ENCODE measurements at regions not wholly inside any gene's neighbourhood (a gene's known extent, or its start where the extent isn't known, plus 50 kb on each side); places are given as distances from the start of the nearest gene placed in this dataset.

GRCh38 chr18:66813138-66813537 lies 209.2 kb upstream of the CDH19 start:
- Histone ChIP-seq H3K9ac (ENCODE audit: low read length) (no peak overlapping the region), H3K9me3 (ENCODE audit: control insufficient read depth, low read length) (no peaks in the 10 kb centered on the region), H3K36me3 (ENCODE audit: control insufficient read depth in 1 of 2, insufficient read depth in 2 of 2, low read depth in 1 of 2, low read length in 2 of 2) (no peaks in the 10 kb centered on the region), H3K4me3 (ENCODE audit: insufficient read depth in 1 of 2, low read depth in 1 of 2, low read length in 2 of 2) (no peak overlapping the region), H3K4ac (ENCODE audit: low read depth in 1 of 2, low read length in 2 of 2) (no peak overlapping the region), H3K18ac (ENCODE audit: low read depth in 1 of 2, low read length in 2 of 2) (no peak overlapping the region), H3K14ac (ENCODE audit: low read length in 2 of 2) (no peak overlapping the region), H2BK12ac (ENCODE audit: low read length in 2 of 2) (no peak overlapping the region), H3K27ac (ENCODE audit: low read length, poor library complexity, severe bottlenecking) (no peak overlapping the region), H3K79me1 (replicated peaks; ENCODE audit: low read length, poor library complexity, severe bottlenecking) (no peaks in the 10 kb centered on the region), H4K8ac (ENCODE audit: low read length) (no peak overlapping the region), H2AFZ (ENCODE audit: low read depth, low read length) (no peak overlapping the region), H2BK15ac (ENCODE audit: low read depth, poor library complexity, severe bottlenecking) (no peak overlapping the region), H3K4me2 (ENCODE audit: low read length, poor library complexity, severe bottlenecking) (no peak overlapping the region), H3K27me3 (ENCODE audit: control insufficient read depth in 1 of 2, insufficient read depth in 1 of 2, low read length in 2 of 2) (no peaks in the 10 kb centered on the region), H3K23ac (ENCODE audit: low read length in 2 of 2) (no peak overlapping the region), H2BK120ac (ENCODE audit: low read depth, low read length) (no peak overlapping the region), H2AK5ac (ENCODE audit: low read length, severe bottlenecking) (no peak overlapping the region), H2BK5ac (ENCODE audit: low read depth, low read length, poor library complexity, severe bottlenecking) (no peak overlapping the region), H4K91ac (ENCODE audit: low read length) (no peak overlapping the region), H3K4me1 (ENCODE audit: control insufficient read depth, insufficient read depth, low read depth, low read length) (no peaks in the 10 kb centered on the region)
- DNase-seq: no peak

GRCh38 chr18:66795051-66795450 lies 191.2 kb upstream of the CDH19 start:
- no peak overlapping the region for H2AFZ ChIP-seq (ENCODE audit: low read depth, low read length)
- H3K27me3 ChIP-seq (ENCODE audit: control insufficient read depth in 1 of 2, insufficient read depth in 1 of 2, low read length in 2 of 2): no peaks in the 10 kb centered on the region
- no peak overlapping the region for H3K23ac ChIP-seq (ENCODE audit: low read length in 2 of 2)
- H3K4me2 ChIP-seq (ENCODE audit: low read length, poor library complexity, severe bottlenecking): no peak overlapping the region
- H2AK5ac ChIP-seq (ENCODE audit: low read length, severe bottlenecking): no peak overlapping the region
- no peak overlapping the region for H4K91ac ChIP-seq (ENCODE audit: low read length)
- no peaks in the 10 kb centered on the region for H3K36me3 ChIP-seq (ENCODE audit: control insufficient read depth in 1 of 2, insufficient read depth in 2 of 2, low read depth in 1 of 2, low read length in 2 of 2)
- H3K79me1 ChIP-seq (replicated peaks; ENCODE audit: low read length, poor library complexity, severe bottlenecking): no peaks in the 10 kb centered on the region
- no peak overlapping the region for H2BK120ac ChIP-seq (ENCODE audit: low read depth, low read length)
- no peak overlapping the region for H2BK15ac ChIP-seq (ENCODE audit: low read depth, poor library complexity, severe bottlenecking)
- H3K4ac ChIP-seq (ENCODE audit: low read depth in 1 of 2, low read length in 2 of 2): no peak overlapping the region
- H3K18ac ChIP-seq (ENCODE audit: low read depth in 1 of 2, low read length in 2 of 2): no peak overlapping the region
- H3K4me3 ChIP-seq (ENCODE audit: insufficient read depth in 1 of 2, low read depth in 1 of 2, low read length in 2 of 2): no peak overlapping the region
- 36% methylated on average over 1 of the region's 3 CpGs for WGBS
- H3K9ac ChIP-seq (ENCODE audit: low read length): no peak overlapping the region
- H2BK12ac ChIP-seq (ENCODE audit: low read length in 2 of 2): no peak overlapping the region
- H3K4me1 ChIP-seq (ENCODE audit: control insufficient read depth, insufficient read depth, low read depth, low read length): no peaks in the 10 kb centered on the region
- no peak overlapping the region for H3K14ac ChIP-seq (ENCODE audit: low read length in 2 of 2)
- H3K9me3 ChIP-seq (ENCODE audit: control insufficient read depth, low read length): no peaks in the 10 kb centered on the region
- H3K27ac ChIP-seq (ENCODE audit: low read length, poor library complexity, severe bottlenecking): no peak overlapping the region
- DNase-seq: peak; percentile 17
- no peak overlapping the region for H2BK5ac ChIP-seq (ENCODE audit: low read depth, low read length, poor library complexity, severe bottlenecking)
- H4K8ac ChIP-seq (ENCODE audit: low read length): no peak overlapping the region

GRCh38 chr18:66792466-66792865 lies 188.6 kb upstream of the CDH19 start:
- no peak overlapping the region for H3K4ac ChIP-seq (ENCODE audit: low read depth in 1 of 2, low read length in 2 of 2)
- no peak overlapping the region for H3K4me2 ChIP-seq (ENCODE audit: low read length, poor library complexity, severe bottlenecking)
- no peaks in the 10 kb centered on the region for H3K79me1 ChIP-seq (replicated peaks; ENCODE audit: low read length, poor library complexity, severe bottlenecking)
- no peaks in the 10 kb centered on the region for H3K9me3 ChIP-seq (ENCODE audit: control insufficient read depth, low read length)
- H3K23ac ChIP-seq (ENCODE audit: low read length in 2 of 2): no peak overlapping the region
- no peak overlapping the region for H3K9ac ChIP-seq (ENCODE audit: low read length)
- H3K18ac ChIP-seq (ENCODE audit: low read depth in 1 of 2, low read length in 2 of 2): no peak overlapping the region
- 43% methylated on average over 2 of the region's 3 CpGs for WGBS
- no peak overlapping the region for H2BK12ac ChIP-seq (ENCODE audit: low read length in 2 of 2)
- no peak overlapping the region for H2AFZ ChIP-seq (ENCODE audit: low read depth, low read length)
- H2BK15ac ChIP-seq (ENCODE audit: low read depth, poor library complexity, severe bottlenecking): no peak overlapping the region
- no peaks in the 10 kb centered on the region for H3K36me3 ChIP-seq (ENCODE audit: control insufficient read depth in 1 of 2, insufficient read depth in 2 of 2, low read depth in 1 of 2, low read length in 2 of 2)
- no peak overlapping the region for H3K14ac ChIP-seq (ENCODE audit: low read length in 2 of 2)
- peak overlapping the region; percentile 9 for H2BK5ac ChIP-seq (ENCODE audit: low read depth, low read length, poor library complexity, severe bottlenecking)
- no peaks in the 10 kb centered on the region for H3K27me3 ChIP-seq (ENCODE audit: control insufficient read depth in 1 of 2, insufficient read depth in 1 of 2, low read length in 2 of 2)
- no peaks in the 10 kb centered on the region for H3K4me1 ChIP-seq (ENCODE audit: control insufficient read depth, insufficient read depth, low read depth, low read length)
- H2AK5ac ChIP-seq (ENCODE audit: low read length, severe bottlenecking): no peak overlapping the region
- DNase-seq: peak; percentile 6
- H3K27ac ChIP-seq (ENCODE audit: low read length, poor library complexity, severe bottlenecking): no peak overlapping the region
- H2BK120ac ChIP-seq (ENCODE audit: low read depth, low read length): no peak overlapping the region
- H4K91ac ChIP-seq (ENCODE audit: low read length): no peak overlapping the region
- H4K8ac ChIP-seq (ENCODE audit: low read length): no peak overlapping the region
- no peak overlapping the region for H3K4me3 ChIP-seq (ENCODE audit: insufficient read depth in 1 of 2, low read depth in 1 of 2, low read length in 2 of 2)

- Histone ChIP-seq H3K4me1 (ENCODE audit: control insufficient read depth, insufficient read depth, low read depth, low read length) (no peaks in the 10 kb centered on the region), H2BK15ac (ENCODE audit: low read depth, poor library complexity, severe bottlenecking) (no peak overlapping the region), H3K79me1 (replicated peaks; ENCODE audit: low read length, poor library complexity, severe bottlenecking) (no peaks in the 10 kb centered on the region), H3K4me2 (ENCODE audit: low read length, poor library complexity, severe bottlenecking) (no peak overlapping the region), H3K4ac (ENCODE audit: low read depth in 1 of 2, low read length in 2 of 2) (no peak overlapping the region), H3K23ac (ENCODE audit: low read length in 2 of 2) (no peak overlapping the region), H4K91ac (ENCODE audit: low read length) (no peak overlapping the region), H3K9me3 (ENCODE audit: control insufficient read depth, low read length) (no peaks in the 10 kb centered on the region), H2BK5ac (ENCODE audit: low read depth, low read length, poor library complexity, severe bottlenecking) (no peak overlapping the region), H2BK120ac (ENCODE audit: low read depth, low read length) (no peak overlapping the region), H3K36me3 (ENCODE audit: control insufficient read depth in 1 of 2, insufficient read depth in 2 of 2, low read depth in 1 of 2, low read length in 2 of 2) (no peaks in the 10 kb centered on the region), H2BK12ac (ENCODE audit: low read length in 2 of 2) (no peak overlapping the region), H3K27ac (ENCODE audit: low read length, poor library complexity, severe bottlenecking) (no peak overlapping the region), H3K14ac (ENCODE audit: low read length in 2 of 2) (no peak overlapping the region), H3K4me3 (ENCODE audit: insufficient read depth in 1 of 2, low read depth in 1 of 2, low read length in 2 of 2) (no peak overlapping the region), H3K27me3 (ENCODE audit: control insufficient read depth in 1 of 2, insufficient read depth in 1 of 2, low read length in 2 of 2) (no peaks in the 10 kb centered on the region), H2AK5ac (ENCODE audit: low read length, severe bottlenecking) (no peak overlapping the region), H2AFZ (ENCODE audit: low read depth, low read length) (no peak overlapping the region), H4K8ac (ENCODE audit: low read length) (no peak overlapping the region), H3K9ac (ENCODE audit: low read length) (no peak overlapping the region), H3K18ac (ENCODE audit: low read depth in 1 of 2, low read length in 2 of 2) (no peak overlapping the region)
- no CpG with 5 or more reads among the region's 2 CpGs for WGBS
- DNase-seq: no peak
These were observed 176.7 kb upstream of the CDH19 start for GRCh38 chr18:66780609-66781008.

Data from mesenchymal stem cell (in vitro differentiated cells and primary cell).